Activated CD8-positive, alpha-beta T cell treated with anti-CD3 and anti-CD28 coated beads for 36 hours (primary cell): ENCODE measurements at regions not wholly inside any gene's neighbourhood (a gene's known extent, or its start where the extent isn't known, plus 50 kb on each side); places are given as distances from the start of the nearest gene placed in this dataset.

ENCODE experiments used
- ATAC-seq: fragments of 200-7000 bp; cut with Tn5 transposase; one replicate; pipeline ENCODE4 v1.10.0; 2021; ENCODE audit warnings: mild to moderate bottlenecking, moderate library complexity
- CTCF ChIA-PET: fragments of 350-600 bp; sonication (Branson Sonifier 250); formaldehyde crosslinking; loops from one replicate; lab custom pipeline; 2021; ENCODE audit warnings: antibody characterized with exemption; lab: Charles Lee
- POLR2A ChIA-PET: fragments of 350-600 bp; sonication (Branson Sonifier 250); formaldehyde crosslinking; loops from one replicate; lab custom pipeline; 2021; ENCODE audit warnings: antibody characterized with exemption; lab: Charles Lee
- DNase-seq: peaks from one replicate; pipeline ENCODE4 v3.0.0-alpha.2; 2020
- H3K27ac Mint-ChIP-seq: one replicate; pipeline ENCODE4 v1.8.0; 2021; ENCODE audit warnings: mild to moderate bottlenecking, mixed read lengths
- H3K27me3 Mint-ChIP-seq: one replicate; pipeline ENCODE4 v1.8.0; 2021; ENCODE audit warnings: mixed read lengths
- H3K36me3 Mint-ChIP-seq: one replicate; pipeline ENCODE4 v1.8.0; 2021; ENCODE audit warnings: low read depth, mixed read lengths
- H3K4me1 Mint-ChIP-seq: one replicate; pipeline ENCODE4 v1.8.0; 2021; ENCODE audit warnings: low read depth, mixed read lengths
- H3K4me3 Mint-ChIP-seq: one replicate; pipeline ENCODE4 v1.8.0; 2021; ENCODE audit warnings: mild to moderate bottlenecking, moderate library complexity, mixed read lengths
- H3K9me3 Mint-ChIP-seq: one replicate; pipeline ENCODE4 v1.8.0; 2021; ENCODE audit warnings: mixed read lengths
- CTCF ChIP-seq: fragments of 200-600 bp; IDR thresholded peaks from one replicate; pipeline ENCODE4 v1.8.0; 2022; ENCODE audit warnings: antibody characterized with exemption, mild to moderate bottlenecking
- intact Hi-C: fragments of 100-400 bp; cut with micrococcal nuclease; formaldehyde crosslinking; loops from one replicate; pipeline ENCODE4 v1.10.0; 2022

GRCh38 chr6:148226284-148226683 is 116.4 kb upstream of the SASH1 start:
- Mint-ChIP-seq H3K4me1 (no peaks in the 10 kb centered on the region), H3K27ac (no peak overlapping the region), H3K4me3 (no peak overlapping the region), H3K9me3 (no peaks in the 10 kb centered on the region), H3K27me3 (peaks cover 21% of the 10 kb centered on the region), H3K36me3 (no peaks in the 10 kb centered on the region)
- ChIA-PET CTCF (no interaction called here), POLR2A (no interaction called here)
- DNase-seq: no peak
- no peak for TF ChIP-seq CTCF
- no peak for ATAC-seq
- intact Hi-C loops: no loop called here

- TF ChIP-seq CTCF: no peak
- peaks cover 13% of the 10 kb centered on the region for H3K27me3 Mint-ChIP-seq
- no peaks in the 10 kb centered on the region for H3K4me1 Mint-ChIP-seq
- DNase-seq: no peak
- no peak for ATAC-seq
- no peak overlapping the region for H3K27ac Mint-ChIP-seq
- intact Hi-C loops: no loop called here
- no peaks in the 10 kb centered on the region for H3K9me3 Mint-ChIP-seq
- POLR2A ChIA-PET: no interaction called here
- no peak overlapping the region for H3K4me3 Mint-ChIP-seq
- H3K36me3 Mint-ChIP-seq: no peaks in the 10 kb centered on the region
- CTCF ChIA-PET: interaction anchor here (1.5 kb wide), 1 partner anchor 55 kb away, joined by 7 read pairs; no protein-coding TSS in a partner anchor
Observed at GRCh38 chr6:148231572-148231971, 111.1 kb upstream of the SASH1 start.

- Mint-ChIP-seq H3K9me3 (no peaks in the 10 kb centered on the region), H3K36me3 (no peaks in the 10 kb centered on the region), H3K4me3 (no peak overlapping the region), H3K27me3 (peaks cover 12% of the 10 kb centered on the region), H3K27ac (no peak overlapping the region), H3K4me1 (no peaks in the 10 kb centered on the region)
- intact Hi-C loops: no loop called here
- ATAC-seq: no peak
- ChIA-PET POLR2A (no interaction called here), CTCF (no interaction called here)
- no peak for TF ChIP-seq CTCF
- no peak for DNase-seq
Observed at GRCh38 chr6:148235446-148235845, 107.2 kb upstream of the SASH1 start.

- DNase-seq: no peak
- ChIA-PET CTCF (no interaction called here), POLR2A (no interaction called here)
- no peaks in the 10 kb centered on the region for H3K9me3 Mint-ChIP-seq
- H3K36me3 Mint-ChIP-seq: no peaks in the 10 kb centered on the region
- H3K27ac Mint-ChIP-seq: no peak overlapping the region
- no peaks in the 10 kb centered on the region for H3K4me1 Mint-ChIP-seq
- H3K27me3 Mint-ChIP-seq: peaks cover 18% of the 10 kb centered on the region
- no peak for TF ChIP-seq CTCF
- intact Hi-C loops: no loop called here
- no peak overlapping the region for H3K4me3 Mint-ChIP-seq
- ATAC-seq: no peak
Observed at GRCh38 chr6:148238713-148239112, 103.9 kb upstream of the SASH1 start.

GRCh38 chr6:148239215-148239614 is 103.4 kb upstream of the SASH1 start:
- peaks cover 18% of the 10 kb centered on the region for H3K27me3 Mint-ChIP-seq
- no peaks in the 10 kb centered on the region for H3K4me1 Mint-ChIP-seq
- no peak overlapping the region for H3K27ac Mint-ChIP-seq
- intact Hi-C loops: no loop called here
- CTCF ChIA-PET: no interaction called here
- POLR2A ChIA-PET: no interaction called here
- no peaks in the 10 kb centered on the region for H3K9me3 Mint-ChIP-seq
- no peak for TF ChIP-seq CTCF
- no peak for ATAC-seq
- H3K4me3 Mint-ChIP-seq: no peak overlapping the region
- no peaks in the 10 kb centered on the region for H3K36me3 Mint-ChIP-seq
- DNase-seq: no peak
